ENCODE measurements at regions not wholly inside any gene's neighbourhood (a gene's known extent, or its start where the extent isn't known, plus 50 kb on each side); places are given as distances from the start of the nearest gene placed in this dataset.

GRCh38 chr7:113298501-113298900 lies 180.1 kb upstream of the SMIM30 start:
- TF ChIP-seq EZH2phosphoT487 (IDR thresholded peaks at IDR 0.05; ENCODE audit: low read depth, severe bottlenecking, unreplicated experiment) = no peak
- TF ChIP-seq EZH2 (IDR thresholded peaks at IDR 0.05; ENCODE audit: borderline replicate concordance) = no peak
